Heart left ventricle (tissue), 13 donors: ENCODE measurements at regions not wholly inside any gene's neighbourhood (a gene's known extent, or its start where the extent isn't known, plus 50 kb on each side); places are given as distances from the start of the nearest gene placed in this dataset.

Experiments used
- POLR2A ChIP-seq, 2 donors: fragments of 450-650 bp; IDR thresholded peaks; one replicate each; pipeline ENCODE4 v1.6.1; 2017; ENCODE audit warnings: antibody characterized with exemption in 2 of 2, mild to moderate bottlenecking in 2 of 2, moderate library complexity in 2 of 2
- TF ChIP-seq, protein P1 (sequence below), 12 donors: fragments of 200-600 bp; sonication (generic) in 4 of 12; IDR thresholded peaks; one replicate each; pipeline versions ENCODE4 v1.5.0 to v1.8.0; 2018 to 2022; ENCODE audit warnings: antibody characterized with exemption in 12 of 12, mild to moderate bottlenecking in 5 of 12
- donor health status: ischemic (EF 13 %, LVEDD 7.1; RV severe dilation, severe dysfunction).
- donor health status: DM: no; HTN: yes; CAD: no.
- donor health status: DM: no; HTN: no; CAD: no.
- donor health status: ischemic (EF 25% LVEDD 6.9; RV normal size, moderate dysfunction).
- donor health status: ischemic (EF 25% LVEDD 5.7; RV mildly dilated, moderate dysfunction).
- donor health status: ischemic (EF 35%, LVEDD 5.7; RV mildly dilated, moderate dysfunction).
- donor health status: nonischemic (EF 11% LVEDD 7.7; RV severe dilation, severe dysfunction).
- donor health status: DM: yes; HTN: yes; CAD: no.
- donor health status: PGD.
- donor health status: ischemic (EF 29% LVEDD 5.4; RV normal size, mild dysfunction).
- donor health status: nonischemic (EF 23%, LVEDD 6.1; RV moderate dilation, normal function).

DNA sequence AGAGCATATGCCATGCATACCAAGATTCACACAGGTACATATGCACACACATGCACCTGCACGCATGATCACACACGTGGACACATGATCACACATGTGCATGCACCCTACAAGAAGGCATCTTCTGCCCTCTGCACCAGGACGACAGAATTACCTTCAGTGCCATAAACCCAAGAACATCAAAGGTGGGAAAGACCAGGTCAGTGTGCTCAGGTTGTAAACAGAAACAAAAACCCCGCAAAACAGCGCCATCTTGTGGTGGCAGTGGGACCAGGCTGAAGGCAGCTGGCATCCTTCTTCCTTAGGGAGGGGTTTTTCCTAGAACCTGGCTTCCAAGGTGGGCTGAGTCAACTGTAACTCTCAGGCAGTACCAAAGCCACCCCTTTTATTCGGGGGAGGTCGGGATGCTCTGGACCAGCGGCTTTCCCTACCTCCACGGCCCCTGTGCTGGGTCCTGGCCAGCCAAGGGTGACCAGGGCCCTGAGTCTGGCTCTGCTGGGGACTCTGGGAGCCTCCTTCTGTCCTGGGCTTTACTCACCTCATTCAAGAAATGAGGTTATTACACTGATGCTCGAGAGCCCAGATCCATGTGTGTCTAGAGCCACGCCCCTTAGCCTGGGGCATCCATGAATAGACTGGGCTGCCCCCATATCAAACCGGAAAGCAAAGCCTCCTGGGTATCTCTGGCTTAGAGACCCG lies 69.4 kb upstream of the FGF3 start:
- TF ChIP-seq, protein P1, sequence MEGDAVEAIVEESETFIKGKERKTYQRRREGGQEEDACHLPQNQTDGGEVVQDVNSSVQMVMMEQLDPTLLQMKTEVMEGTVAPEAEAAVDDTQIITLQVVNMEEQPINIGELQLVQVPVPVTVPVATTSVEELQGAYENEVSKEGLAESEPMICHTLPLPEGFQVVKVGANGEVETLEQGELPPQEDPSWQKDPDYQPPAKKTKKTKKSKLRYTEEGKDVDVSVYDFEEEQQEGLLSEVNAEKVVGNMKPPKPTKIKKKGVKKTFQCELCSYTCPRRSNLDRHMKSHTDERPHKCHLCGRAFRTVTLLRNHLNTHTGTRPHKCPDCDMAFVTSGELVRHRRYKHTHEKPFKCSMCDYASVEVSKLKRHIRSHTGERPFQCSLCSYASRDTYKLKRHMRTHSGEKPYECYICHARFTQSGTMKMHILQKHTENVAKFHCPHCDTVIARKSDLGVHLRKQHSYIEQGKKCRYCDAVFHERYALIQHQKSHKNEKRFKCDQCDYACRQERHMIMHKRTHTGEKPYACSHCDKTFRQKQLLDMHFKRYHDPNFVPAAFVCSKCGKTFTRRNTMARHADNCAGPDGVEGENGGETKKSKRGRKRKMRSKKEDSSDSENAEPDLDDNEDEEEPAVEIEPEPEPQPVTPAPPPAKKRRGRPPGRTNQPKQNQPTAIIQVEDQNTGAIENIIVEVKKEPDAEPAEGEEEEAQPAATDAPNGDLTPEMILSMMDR (IDR thresholded peaks at IDR 0.05), result peak; percentile 74 to 95 (median 86)
- TF ChIP-seq POLR2A (IDR thresholded peaks at IDR 0.05), result no peak
